H1 (cell line): ENCODE measurements at regions not wholly inside any gene's neighbourhood (a gene's known extent, or its start where the extent isn't known, plus 50 kb on each side); places are given as distances from the start of the nearest gene placed in this dataset.

ENCODE experiments used
- CTCF ChIA-PET: fragments of 300-600 bp; sonication (Branson Sonifier 250); formaldehyde crosslinking; loops from one replicate; lab custom pipeline; 2021; ENCODE audit not compliant: partially characterized antibody; lab: Charles Lee
- POLR2A ChIA-PET: fragments of 300-600 bp; sonication (Branson Sonifier 250); formaldehyde crosslinking; loops from one replicate; lab custom pipeline; 2021; ENCODE audit warnings: inconsistent platforms; ENCODE audit not compliant: partially characterized antibody; lab: Charles Lee
- DNase-seq, 2 experiments: peaks; one replicate each; pipeline versions ENCODE4 v3.0.0 to v3.0.0-alpha.2; 2010 to 2022; ENCODE audit warnings: low spot score in 2 of 2, low read depth in 1 of 2, mixed read lengths in 1 of 2
- FAIRE-seq: peaks from 2 replicates; lab custom pipeline; 2011; peaks lifted over from hg19 to GRCh38; lab: Jason Lieb, UNC
- H2AFZ ChIP-seq: 2 replicates; pipeline ENCODE4 v1.8.1; 2012; ENCODE audit warnings: low read length, inconsistent platforms
- H2AK5ac ChIP-seq: 2 replicates; pipeline ENCODE4 v1.6.1; 2013; ENCODE audit warnings: low read depth, low read length
- H2BK120ac ChIP-seq: replicated peaks from 2 replicates; pipeline ENCODE3; 2013; ENCODE audit warnings: low read depth, low read length, inconsistent platforms
- H2BK12ac ChIP-seq: 2 replicates; pipeline ENCODE4 v1.6.1; 2013; ENCODE audit warnings: low read depth, low read length
- H2BK15ac ChIP-seq: 2 replicates; pipeline ENCODE4 v1.6.1; 2013; ENCODE audit warnings: low read length
- H2BK20ac ChIP-seq: 2 replicates; pipeline ENCODE4 v1.6.1; 2013; ENCODE audit warnings: low read length
- H2BK5ac ChIP-seq: 2 replicates; pipeline ENCODE4 v1.6.1; 2013; ENCODE audit warnings: low read depth, low read length
- H3K14ac ChIP-seq: 2 replicates; pipeline ENCODE4 v1.6.1; 2013; ENCODE audit warnings: inconsistent platforms; ENCODE audit not compliant: insufficient read length
- H3K18ac ChIP-seq: 2 replicates; pipeline ENCODE4 v1.6.1; 2013; ENCODE audit warnings: low read length; ENCODE audit errors: extremely low read depth
- H3K23ac ChIP-seq: 2 replicates; pipeline ENCODE4 v1.6.1; 2013; ENCODE audit warnings: inconsistent platforms; ENCODE audit not compliant: insufficient read length
- H3K23me2 ChIP-seq: 2 replicates; pipeline ENCODE4 v1.6.1; 2013; ENCODE audit warnings: low read depth, low read length
- H3K27ac ChIP-seq: 2 replicates; pipeline ENCODE4 v1.6.1; 2011; ENCODE audit warnings: low read depth, low read length, inconsistent platforms
- H3K27me3 ChIP-seq, 4 experiments: replicated peaks in 1 of 4; 1 replicate in 1 of 4; 2 replicates in 3 of 4; pipeline versions ENCODE4 v1.6.1 to v1.8.1; 2011 to 2013; ENCODE audit warnings: low read length in 3 of 4, mild to moderate bottlenecking in 3 of 4, inconsistent platforms in 2 of 4, mixed read lengths in 2 of 4, moderate library complexity in 1 of 4; ENCODE audit not compliant: control insufficient read depth in 3 of 4, insufficient read depth in 3 of 4; ENCODE audit errors: extremely low read depth in 1 of 4
- H3K36me3 ChIP-seq, 4 experiments: 2 replicates each; pipeline versions ENCODE4 v1.6.1 to v1.8.1; 2011 to 2013; ENCODE audit warnings: mild to moderate bottlenecking in 4 of 4, low read length in 3 of 4, moderate library complexity in 2 of 4, control low read depth in 1 of 4, inconsistent platforms in 1 of 4; ENCODE audit not compliant: insufficient read depth in 4 of 4, control insufficient read depth in 2 of 4
- H3K4ac ChIP-seq: replicated peaks from 2 replicates; pipeline ENCODE3; 2013; ENCODE audit warnings: low read length, low read depth, mixed read lengths, inconsistent platforms; ENCODE audit not compliant: insufficient read length
- H3K4me1 ChIP-seq, 4 experiments: replicated peaks in 1 of 4; 1 replicate in 1 of 4; 2 replicates in 3 of 4; pipeline versions ENCODE4 v1.6.1 to v1.8.1; 2011 to 2013; ENCODE audit warnings: low read length in 3 of 4, inconsistent platforms in 2 of 4, mixed read lengths in 1 of 4; ENCODE audit not compliant: insufficient read depth in 4 of 4, control insufficient read depth in 3 of 4
- H3K4me2 ChIP-seq, 2 experiments: 2 replicates each; pipeline versions ENCODE4 v1.6.1 to v1.8.1; 2011 to 2013; ENCODE audit warnings: low read depth in 2 of 2, low read length in 2 of 2, control low read depth in 1 of 2, inconsistent platforms in 1 of 2, mild to moderate bottlenecking in 1 of 2; ENCODE audit not compliant: insufficient read depth in 1 of 2
- H3K4me3 ChIP-seq, 4 experiments: fragments of 200-600, 300-600 bp in 1 of 4; sonication (generic), shearing (Covaris generic), sonication (Bioruptor Twin) in 1 of 4; 2 replicates each; pipeline versions ENCODE4 v1.5.1 to v1.8.1; 2011 to 2016; ENCODE audit warnings: low read length in 4 of 4, low read depth in 3 of 4, control low read depth in 2 of 4, inconsistent platforms in 2 of 4, mild to moderate bottlenecking in 2 of 4, mixed read lengths in 1 of 4, moderate library complexity in 1 of 4; ENCODE audit not compliant: insufficient read depth in 2 of 4; ENCODE audit errors: extremely low read depth in 1 of 4
- H3K56ac ChIP-seq: replicated peaks from 2 replicates; pipeline ENCODE3; 2013; ENCODE audit warnings: low read depth, mild to moderate bottlenecking, mixed read lengths, low read length, inconsistent platforms; ENCODE audit not compliant: insufficient read length
- H3K79me1 ChIP-seq: 2 replicates; pipeline ENCODE4 v1.6.1; 2013; ENCODE audit warnings: low read depth, low read length, control low read depth
- H3K79me2 ChIP-seq, 2 experiments: 2 replicates each; pipeline versions ENCODE4 v1.6.1 to v1.8.1; 2012 to 2013; ENCODE audit warnings: low read length in 2 of 2, mild to moderate bottlenecking in 2 of 2, inconsistent platforms in 1 of 2; ENCODE audit not compliant: insufficient read depth in 2 of 2, control insufficient read depth in 1 of 2
- H3K9ac ChIP-seq, 4 experiments: replicated peaks in 1 of 4; 1 replicate in 1 of 4; 2 replicates in 3 of 4; pipeline versions ENCODE4 v1.6.1 to v1.8.1; 2011 to 2013; ENCODE audit warnings: low read depth in 3 of 4, low read length in 3 of 4, control low read depth in 2 of 4, mild to moderate bottlenecking in 2 of 4, moderate library complexity in 2 of 4, inconsistent platforms in 1 of 4; ENCODE audit errors: extremely low read depth in 1 of 4
- H3K9me3 ChIP-seq, 2 experiments: 2 replicates each; pipeline versions ENCODE4 v1.6.1 to v1.8.1; 2012 to 2013; ENCODE audit warnings: mild to moderate bottlenecking in 2 of 2, moderate library complexity in 2 of 2, control low read depth in 1 of 2, inconsistent platforms in 1 of 2, low read depth in 1 of 2, low read length in 1 of 2, mixed read lengths in 1 of 2; ENCODE audit not compliant: insufficient read depth in 2 of 2
- H4K20me1 ChIP-seq, 2 experiments: replicated peaks in 1 of 2; 2 replicates each; pipeline versions ENCODE3 to v1.8.1; 2011 to 2013; ENCODE audit warnings: inconsistent platforms in 2 of 2, low read length in 2 of 2, mild to moderate bottlenecking in 1 of 2; ENCODE audit not compliant: insufficient read depth in 2 of 2, control insufficient read depth in 1 of 2
- H4K5ac ChIP-seq: 2 replicates; pipeline ENCODE4 v1.6.1; 2013; ENCODE audit warnings: low read length, low read depth, mixed read lengths, inconsistent platforms; ENCODE audit not compliant: insufficient read length
- H4K8ac ChIP-seq: 2 replicates; pipeline ENCODE4 v1.8.0; 2013; ENCODE audit warnings: mild to moderate bottlenecking, moderate library complexity, low read length, inconsistent platforms; ENCODE audit not compliant: insufficient read depth; ENCODE audit errors: extremely low read depth
- H4K91ac ChIP-seq: replicated peaks from 2 replicates; pipeline ENCODE3; 2013; ENCODE audit warnings: low read length, mixed read lengths, inconsistent platforms; ENCODE audit not compliant: insufficient read length
- BCL11A ChIP-seq, 2 experiments: IDR thresholded peaks; one replicate each; pipeline ENCODE4 v1.6.1; 2011; ENCODE audit warnings: low read depth in 2 of 2, low read length in 2 of 2, mild to moderate bottlenecking in 2 of 2
- EGR1 ChIP-seq: IDR thresholded peaks from 2 replicates; pipeline ENCODE4 v1.6.1; 2011; ENCODE audit warnings: low read depth, low read length, borderline replicate concordance
- EP300 ChIP-seq, 2 experiments: IDR thresholded peaks; 1 replicate in 1 of 2; 2 replicates in 1 of 2; pipeline ENCODE4 v1.6.1; 2011 to 2012; ENCODE audit warnings: low read depth in 2 of 2, low read length in 2 of 2, mild to moderate bottlenecking in 2 of 2, borderline replicate concordance in 1 of 2, inconsistent platforms in 1 of 2, moderate library complexity in 1 of 2
- HDAC2 ChIP-seq, 2 experiments: fragments of 300-600 bp in 1 of 2; sonication (generic) in 1 of 2; IDR thresholded peaks; 2 replicates each; pipeline ENCODE4 v1.6.1; 2011 to 2012; ENCODE audit warnings: low read depth in 2 of 2, low read length in 2 of 2, mild to moderate bottlenecking in 2 of 2, moderate library complexity in 2 of 2, borderline replicate concordance in 1 of 2, inconsistent platforms in 1 of 2
- KDM4A ChIP-seq: IDR thresholded peaks from one replicate; pipeline ENCODE4 v1.7.1; 2012; ENCODE audit warnings: low read depth, mild to moderate bottlenecking, moderate library complexity, low read length, inconsistent platforms; ENCODE audit not compliant: severe bottlenecking
- MAFK ChIP-seq: IDR thresholded peaks from 2 replicates; pipeline ENCODE4 v1.6.1; 2012; ENCODE audit warnings: low read depth, mild to moderate bottlenecking, improper control_type of control experiment, low read length
- POLR2A ChIP-seq, 2 experiments: IDR thresholded peaks; 1 replicate in 1 of 2; 2 replicates in 1 of 2; pipeline ENCODE4 v1.6.1; 2011; ENCODE audit warnings: low read depth in 2 of 2, low read length in 2 of 2, mild to moderate bottlenecking in 2 of 2; ENCODE audit errors: control extremely low read depth in 1 of 2
- RAD21 ChIP-seq, 2 experiments: IDR thresholded peaks in 1 of 2; conservative IDR thresholded peaks in 1 of 2; 2 replicates each; pipeline ENCODE4 v1.6.1; 2011; ENCODE audit warnings: low read depth in 2 of 2, low read length in 2 of 2, improper control_type of control experiment in 1 of 2, inconsistent platforms in 1 of 2, mild to moderate bottlenecking in 1 of 2, moderate library complexity in 1 of 2
- RNF2 ChIP-seq: fragments of 200-900, 300-1000 bp; sonication (generic); IDR thresholded peaks from 2 replicates; pipeline ENCODE4 v1.7.1; 2016; ENCODE audit warnings: borderline replicate concordance, low read depth, mild to moderate bottlenecking, antibody characterized with exemption, low read length; ENCODE audit not compliant: poor library complexity, severe bottlenecking; ENCODE audit errors: missing control alignments
- SIN3A ChIP-seq, 2 experiments: IDR thresholded peaks in 1 of 2; conservative IDR thresholded peaks in 1 of 2; 2 replicates each; pipeline ENCODE4 v1.6.1; 2011 to 2012; ENCODE audit warnings: low read length in 2 of 2, improper control_type of control experiment in 1 of 2, low read depth in 1 of 2, mild to moderate bottlenecking in 1 of 2
- SP2 ChIP-seq: IDR thresholded peaks from 2 replicates; pipeline ENCODE4 v1.6.1; 2012; ENCODE audit warnings: mild to moderate bottlenecking, low read length, inconsistent platforms
- TCF12 ChIP-seq: IDR thresholded peaks from 2 replicates; pipeline ENCODE4 v1.6.1; 2011; ENCODE audit warnings: low read depth, mild to moderate bottlenecking, low read length
- WGBS, 2 experiments: shearing (Covaris generic) in 1 of 2; methylation state at CpG; one replicate each; pipeline versions ENCODE4 v1.1.6 to v1.1.7; 2013 to 2015; ENCODE audit warnings: low lambda C conversion rate in 2 of 2, mixed read lengths in 2 of 2, inconsistent platforms in 1 of 2, low coverage in 1 of 2, missing lambda C conversion rate in 1 of 2; ENCODE audit not compliant: insufficient replicate concordance in 2 of 2, insufficient coverage in 1 of 2, insufficient read length in 1 of 2; ENCODE audit errors: extremely low coverage in 1 of 2, missing lambda C conversion rate in 1 of 2; 5-methylcytosine and 5-hydroxymethylcytosine counted together

DNA sequence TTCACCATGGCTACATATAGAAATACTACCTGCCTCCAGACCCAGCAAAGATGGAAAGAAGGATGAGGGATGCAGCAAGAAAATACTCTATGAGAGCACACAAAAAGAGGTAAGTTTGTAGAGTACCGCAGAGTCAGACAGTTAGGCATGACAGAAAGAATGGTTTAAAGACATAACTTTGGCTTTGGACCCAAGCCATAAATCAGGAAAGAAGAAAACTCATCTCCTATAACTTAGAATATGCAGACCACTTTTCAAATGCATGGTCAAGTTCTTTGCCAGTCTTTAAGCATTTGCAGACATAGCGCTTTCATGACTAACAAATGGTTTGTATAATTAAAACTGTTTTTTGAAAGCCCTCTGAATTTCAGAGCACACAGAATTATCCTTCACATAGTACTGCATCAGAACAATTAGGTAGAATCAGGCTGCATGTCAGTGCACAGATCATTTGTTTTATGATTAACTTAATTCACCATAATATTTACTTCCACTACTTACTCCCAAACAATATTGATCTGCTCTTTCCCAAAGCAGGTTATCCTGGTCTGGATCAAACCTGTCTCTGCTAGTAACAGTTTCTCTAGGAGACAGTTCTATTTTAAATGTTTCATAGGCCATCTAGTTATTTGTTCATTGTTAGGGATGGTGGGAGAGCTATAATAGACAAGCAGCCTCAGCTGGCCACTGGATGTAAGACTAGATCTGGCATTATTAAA lies 280.7 kb upstream of the NR5A2 start:
- H3K4ac ChIP-seq, result no peak overlapping the region
- H2BK12ac ChIP-seq, result no peak overlapping the region
- H2BK120ac ChIP-seq, result no peak overlapping the region
- peaks cover 0 to 8% (median 5%) of the 10 kb centered on the region in 4 experiments; a peak in 6 of 7 replicates for H3K4me1 ChIP-seq
- no peak overlapping the region for H2BK20ac ChIP-seq
- H3K27me3 ChIP-seq, result peaks cover 0 to 2% (median 0%) of the 10 kb centered on the region in 4 experiments; a peak in 2 of 7 replicates
- WGBS, 2 experiments, result 100% methylated on average over 2 of the region's 2 CpGs; no CpG with 5 or more reads in 1 of the 2 experiments
- no peak overlapping the region for H3K4me2 ChIP-seq
- DNase-seq (no peak), FAIRE-seq (no peak)
- no peak overlapping the region for H2BK5ac ChIP-seq
- CTCF ChIA-PET, result interaction anchor here (1.2 kb wide), 1 partner anchor 14 kb away, joined by 3 read pairs; no protein-coding TSS in a partner anchor
- H3K23me2 ChIP-seq, result no peaks in the 10 kb centered on the region
- H2AK5ac ChIP-seq, result no peak overlapping the region
- H2AFZ ChIP-seq, result no peak overlapping the region
- H4K5ac ChIP-seq, result no peak overlapping the region
- no peak overlapping the region for H4K91ac ChIP-seq
- no peak overlapping the region for H3K9ac ChIP-seq
- H4K8ac ChIP-seq, result no peak overlapping the region
- H3K27ac ChIP-seq, result no peak overlapping the region
- H4K20me1 ChIP-seq, result no peaks in the 10 kb centered on the region
- H3K36me3 ChIP-seq, result no peaks in the 10 kb centered on the region
- H3K14ac ChIP-seq, result no peak overlapping the region
- H3K9me3 ChIP-seq, result no peaks in the 10 kb centered on the region
- H3K23ac ChIP-seq, result no peak overlapping the region
- no peaks in the 10 kb centered on the region for H3K79me1 ChIP-seq
- POLR2A ChIA-PET, result no interaction called here
- no peak overlapping the region for H2BK15ac ChIP-seq
- no peak overlapping the region for H3K56ac ChIP-seq
- H3K4me3 ChIP-seq, result no peak overlapping the region
- no peaks in the 10 kb centered on the region for H3K79me2 ChIP-seq
- no peak overlapping the region for H3K18ac ChIP-seq
- TF ChIP-seq KDM4A (no peak), RNF2 (no peak), TCF12 (no peak), SP2 (no peak), BCL11A (IDR thresholded peaks at IDR 0.05; ENCODE audit: low read depth in 2 of 2, low read length in 2 of 2) (no peak), MAFK (no peak), SIN3A (conservative IDR thresholded peaks at IDR 0.05 in 1 of 2, IDR thresholded peaks at IDR 0.05 in 1 of 2; ENCODE audit: low read depth in 1 of 2, low read length in 2 of 2) (no peak), HDAC2 (IDR thresholded peaks at IDR 0.05; ENCODE audit: borderline replicate concordance in 1 of 2, low read depth in 2 of 2, low read length in 2 of 2) (no peak), EGR1 (no peak), EP300 (IDR thresholded peaks at IDR 0.05; ENCODE audit: borderline replicate concordance in 1 of 2, low read depth in 2 of 2, low read length in 2 of 2) (no peak), POLR2A (IDR thresholded peaks at IDR 0.05; ENCODE audit: control extremely low read depth in 1 of 2, low read depth in 2 of 2, low read length in 2 of 2) (no peak), RAD21 (IDR thresholded peaks at IDR 0.05 in 1 of 2, conservative IDR thresholded peaks at IDR 0.05 in 1 of 2; ENCODE audit: low read depth in 2 of 2, low read length in 2 of 2) (no peak)
